ENCODE measurements at regions not wholly inside any gene's neighbourhood (a gene's known extent, or its start where the extent isn't known, plus 50 kb on each side); places are given as distances from the start of the nearest gene placed in this dataset.

GRCh38 chr2:185074156-185074555 is 475.8 kb downstream of the ZNF804A start:
- Histone ChIP-seq H3K27ac (no peak overlapping the region), H3K4me2 (no peak overlapping the region), H3K9ac (no peak overlapping the region), H3K27me3 (no peaks in the 10 kb centered on the region), H4K20me1 (no peaks in the 10 kb centered on the region), H3K4me3 (no peak overlapping the region), H3K36me3 (no peaks in the 10 kb centered on the region), H3K4me1 (no peaks in the 10 kb centered on the region), H3K9me3 (no peaks in the 10 kb centered on the region)
- no peak for TF ChIP-seq Cebpa-rat (IDR thresholded peaks at IDR 0.05)

- Histone ChIP-seq H4K20me1 (no peaks in the 10 kb centered on the region), H3K4me2 (no peak overlapping the region), H3K27ac (no peak overlapping the region), H3K4me1 (no peaks in the 10 kb centered on the region), H3K9me3 (no peaks in the 10 kb centered on the region), H3K9ac (no peak overlapping the region), H3K4me3 (no peak overlapping the region), H3K27me3 (no peaks in the 10 kb centered on the region), H3K36me3 (no peaks in the 10 kb centered on the region)
- TF ChIP-seq Cebpa-rat (IDR thresholded peaks at IDR 0.05) = no peak
Measured at GRCh38 chr2:185082749-185083148, 484.4 kb downstream of the ZNF804A start.

- no peak overlapping the region for H3K4me2 ChIP-seq
- no peak for TF ChIP-seq Cebpa-rat (IDR thresholded peaks at IDR 0.05)
- H3K36me3 ChIP-seq = no peaks in the 10 kb centered on the region
- H3K27me3 ChIP-seq = no peaks in the 10 kb centered on the region
- no peak overlapping the region for H3K27ac ChIP-seq
- H3K4me3 ChIP-seq = no peak overlapping the region
- no peaks in the 10 kb centered on the region for H4K20me1 ChIP-seq
- no peaks in the 10 kb centered on the region for H3K9me3 ChIP-seq
- no peaks in the 10 kb centered on the region for H3K4me1 ChIP-seq
- no peak overlapping the region for H3K9ac ChIP-seq
Measured at GRCh38 chr2:185108588-185108987, 510.3 kb downstream of the ZNF804A start.

- no peaks in the 10 kb centered on the region for H3K27me3 ChIP-seq
- no peak overlapping the region for H3K4me2 ChIP-seq
- no peak for TF ChIP-seq Cebpa-rat (IDR thresholded peaks at IDR 0.05)
- H3K4me1 ChIP-seq = no peaks in the 10 kb centered on the region
- H3K36me3 ChIP-seq = no peaks in the 10 kb centered on the region
- no peak overlapping the region for H3K9ac ChIP-seq
- peaks cover 3% of the 10 kb centered on the region for H3K9me3 ChIP-seq
- H3K27ac ChIP-seq = no peak overlapping the region
- no peaks in the 10 kb centered on the region for H4K20me1 ChIP-seq
- H3K4me3 ChIP-seq = no peak overlapping the region
Measured at GRCh38 chr2:185127412-185127811, 529.1 kb downstream of the ZNF804A start.

- H3K4me1 ChIP-seq = no peaks in the 10 kb centered on the region
- H3K9me3 ChIP-seq = peaks cover 9% of the 10 kb centered on the region
- TF ChIP-seq Cebpa-rat (IDR thresholded peaks at IDR 0.05) = no peak
- H3K27me3 ChIP-seq = no peaks in the 10 kb centered on the region
- H3K4me2 ChIP-seq = no peak overlapping the region
- H3K27ac ChIP-seq = no peak overlapping the region
- H3K9ac ChIP-seq = no peak overlapping the region
- H3K4me3 ChIP-seq = no peak overlapping the region
- no peaks in the 10 kb centered on the region for H3K36me3 ChIP-seq
- no peaks in the 10 kb centered on the region for H4K20me1 ChIP-seq
Measured at GRCh38 chr2:185128346-185128745, 530.0 kb downstream of the ZNF804A start.

- Histone ChIP-seq H3K9ac (no peak overlapping the region), H3K4me3 (no peak overlapping the region), H3K27me3 (no peaks in the 10 kb centered on the region), H3K4me1 (no peaks in the 10 kb centered on the region), H3K9me3 (peaks cover 9% of the 10 kb centered on the region), H4K20me1 (no peaks in the 10 kb centered on the region), H3K27ac (no peak overlapping the region), H3K36me3 (no peaks in the 10 kb centered on the region), H3K4me2 (no peak overlapping the region)
- TF ChIP-seq Cebpa-rat (IDR thresholded peaks at IDR 0.05) = no peak
Measured at GRCh38 chr2:185128996-185129395, 530.7 kb downstream of the ZNF804A start.

- no peak overlapping the region for H3K4me3 ChIP-seq
- H3K9ac ChIP-seq = no peak overlapping the region
- no peak overlapping the region for H3K27ac ChIP-seq
- H3K4me1 ChIP-seq = no peaks in the 10 kb centered on the region
- no peaks in the 10 kb centered on the region for H3K36me3 ChIP-seq
- no peaks in the 10 kb centered on the region for H3K27me3 ChIP-seq
- H3K4me2 ChIP-seq = no peak overlapping the region
- H4K20me1 ChIP-seq = no peaks in the 10 kb centered on the region
- H3K9me3 ChIP-seq = peaks cover 9% of the 10 kb centered on the region
- TF ChIP-seq Cebpa-rat (IDR thresholded peaks at IDR 0.05) = no peak
Measured at GRCh38 chr2:185130685-185131084, 532.4 kb downstream of the ZNF804A start.

- no peak for TF ChIP-seq Cebpa-rat (IDR thresholded peaks at IDR 0.05)
- no peak overlapping the region for H3K27ac ChIP-seq
- no peaks in the 10 kb centered on the region for H3K36me3 ChIP-seq
- H3K4me3 ChIP-seq = no peak overlapping the region
- H4K20me1 ChIP-seq = no peaks in the 10 kb centered on the region
- H3K9ac ChIP-seq = no peak overlapping the region
- H3K9me3 ChIP-seq = peaks cover 9% of the 10 kb centered on the region
- H3K4me2 ChIP-seq = no peak overlapping the region
- H3K4me1 ChIP-seq = no peaks in the 10 kb centered on the region
- no peaks in the 10 kb centered on the region for H3K27me3 ChIP-seq
Measured at GRCh38 chr2:185132501-185133041, 534.2 kb downstream of the ZNF804A start.

GRCh38 chr2:185137700-185138099 is 539.4 kb downstream of the ZNF804A start:
- Histone ChIP-seq H3K4me2 (no peak overlapping the region), H3K27me3 (no peaks in the 10 kb centered on the region), H3K4me3 (no peak overlapping the region), H3K4me1 (no peaks in the 10 kb centered on the region), H3K9me3 (peaks cover 4% of the 10 kb centered on the region), H4K20me1 (no peaks in the 10 kb centered on the region), H3K27ac (no peak overlapping the region), H3K36me3 (no peaks in the 10 kb centered on the region), H3K9ac (no peak overlapping the region)
- TF ChIP-seq Cebpa-rat (IDR thresholded peaks at IDR 0.05) = no peak

- no peak overlapping the region for H3K4me2 ChIP-seq
- H3K36me3 ChIP-seq = no peaks in the 10 kb centered on the region
- no peak overlapping the region for H3K27ac ChIP-seq
- no peaks in the 10 kb centered on the region for H3K4me1 ChIP-seq
- H3K9me3 ChIP-seq = no peaks in the 10 kb centered on the region
- H4K20me1 ChIP-seq = no peaks in the 10 kb centered on the region
- H3K9ac ChIP-seq = no peak overlapping the region
- H3K4me3 ChIP-seq = no peak overlapping the region
- H3K27me3 ChIP-seq = no peaks in the 10 kb centered on the region
- TF ChIP-seq Cebpa-rat (IDR thresholded peaks at IDR 0.05) = no peak
Measured at GRCh38 chr2:185142677-185143076, 544.3 kb downstream of the ZNF804A start.
